GM04503 (cell line): ENCODE measurements at regions not wholly inside any gene's neighbourhood (a gene's known extent, or its start where the extent isn't known, plus 50 kb on each side); places are given as distances from the start of the nearest gene placed in this dataset.

Experiments
- DNase-seq: peaks from one replicate; pipeline ENCODE4 v3.0.0-alpha.2; 2012; ENCODE audit warnings: low read depth

GRCh38 chr4:13316354-13316753 is 167.8 kb downstream of the RAB28 start:
- DNase-seq = no peak

DNA sequence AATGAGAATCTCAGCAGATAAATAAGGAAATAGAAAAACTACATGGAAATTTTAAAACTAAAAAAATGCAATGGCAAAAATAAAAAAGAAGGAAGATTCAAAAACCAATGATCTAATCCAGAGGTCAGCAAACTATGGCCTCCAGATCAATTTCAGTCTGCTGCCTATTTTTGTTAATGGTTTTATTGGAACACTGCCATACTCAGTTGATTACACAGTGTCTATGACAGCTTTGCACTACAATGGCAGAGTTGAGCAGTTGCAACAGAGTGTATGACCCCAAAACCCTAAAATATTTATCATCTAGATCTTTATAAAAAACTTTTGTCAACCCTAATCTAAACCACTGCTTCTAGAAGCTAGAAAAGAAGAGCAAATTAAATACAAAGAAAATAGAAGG is 170.3 kb downstream of the RAB28 start:
- no peak for DNase-seq

DNA sequence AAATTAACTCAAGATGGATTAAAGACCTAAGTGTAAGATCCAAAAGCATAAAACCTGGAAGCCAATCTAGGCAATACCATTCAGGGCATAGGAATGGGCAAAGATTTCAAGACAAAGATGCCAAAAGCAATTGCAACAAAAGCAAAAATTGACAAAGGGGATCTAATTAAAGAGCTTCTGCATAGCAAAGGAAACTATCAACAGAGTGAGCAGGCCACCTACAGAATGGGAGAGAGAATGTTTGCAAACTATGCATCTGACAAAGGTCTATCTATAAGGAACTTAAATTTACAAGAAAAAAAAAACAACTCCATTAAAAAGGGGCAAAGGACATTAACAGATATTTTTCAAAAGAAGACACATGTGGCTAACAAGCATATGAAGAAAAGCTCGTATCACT is 171.9 kb downstream of the RAB28 start:
- DNase-seq = no peak

DNA sequence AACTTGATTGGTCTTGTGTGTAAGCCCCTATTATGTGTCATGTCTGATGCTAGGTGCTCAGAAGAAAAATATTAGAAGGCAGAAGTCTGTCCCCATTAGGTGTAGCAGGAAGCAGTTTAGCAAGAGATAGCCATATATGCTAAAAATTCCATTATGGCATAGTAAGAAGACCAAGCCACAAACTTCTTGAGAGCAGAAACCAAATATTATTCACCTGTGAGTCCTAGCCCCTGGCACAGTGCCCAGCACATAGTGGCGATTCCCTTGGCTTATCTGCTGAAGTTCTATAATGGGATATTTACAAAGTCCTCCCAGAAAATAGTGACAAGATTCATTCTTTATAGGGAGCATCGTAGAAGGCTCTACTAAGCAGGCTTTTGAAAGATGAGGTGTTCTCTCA is 174.4 kb downstream of the RAB28 start:
- DNase-seq = no peak

DNA sequence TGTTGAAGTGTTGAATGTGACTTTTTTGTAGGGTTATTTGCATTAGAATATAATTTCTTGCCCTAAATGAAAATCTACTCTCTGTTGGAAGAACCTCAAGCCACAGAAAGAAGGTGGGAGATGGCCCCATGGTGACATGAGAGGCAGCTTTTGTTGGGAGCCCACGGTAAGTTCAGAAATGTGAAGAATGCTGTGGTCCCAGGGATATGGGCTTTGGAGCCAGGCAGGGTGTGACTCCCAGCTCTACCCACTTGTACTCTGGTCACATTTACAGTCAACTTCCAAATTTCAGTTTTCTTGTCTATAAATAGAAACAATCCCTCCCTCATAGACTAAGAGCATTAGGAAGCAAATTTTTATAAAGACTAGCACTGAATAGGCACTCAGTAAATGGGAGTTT is 177.8 kb downstream of the RAB28 start:
- no peak for DNase-seq

DNA sequence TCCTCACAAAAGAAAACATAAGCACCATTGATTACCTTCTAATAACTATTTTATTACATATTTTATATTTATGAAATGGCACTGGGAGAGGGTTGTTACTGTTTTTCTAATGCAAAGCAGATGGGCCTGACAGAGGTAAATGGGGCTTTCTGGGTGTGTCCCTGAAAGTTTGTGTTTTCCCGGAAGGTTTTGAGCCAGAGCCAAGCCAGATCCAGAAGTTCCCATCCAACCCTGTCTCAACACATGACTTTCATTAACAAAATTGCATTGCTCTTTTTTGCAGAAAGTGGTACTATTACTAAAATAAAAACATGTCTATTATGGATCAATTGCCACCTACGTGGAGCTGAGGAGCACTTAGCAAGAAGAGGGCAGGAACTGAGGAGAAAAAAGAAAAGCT is 181.3 kb downstream of the RAB28 start:
- DNase-seq = no peak

GRCh38 chr4:13299343-13299742 is 184.8 kb downstream of the RAB28 start:
- no peak for DNase-seq

DNA sequence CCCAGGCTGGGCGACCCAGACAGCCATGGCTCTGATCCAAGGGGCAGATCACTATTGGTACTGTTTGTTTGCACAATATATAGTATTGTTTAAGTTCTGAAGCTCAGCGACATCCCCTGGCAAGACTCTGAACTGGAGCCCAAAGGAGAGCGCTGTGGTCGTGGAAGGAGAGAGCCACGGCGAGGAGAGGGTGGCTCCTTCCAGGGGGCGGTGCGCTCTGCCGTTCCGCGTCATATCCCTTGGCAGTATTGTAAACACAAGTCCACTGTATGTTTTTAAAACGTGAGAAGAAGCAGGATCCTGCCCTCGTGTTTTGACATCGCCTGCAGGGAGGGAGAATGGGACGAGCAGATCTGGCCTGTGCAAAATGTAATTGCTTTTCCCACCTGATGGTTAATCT is 185.5 kb downstream of the RAB28 start:
- no peak for DNase-seq

DNA sequence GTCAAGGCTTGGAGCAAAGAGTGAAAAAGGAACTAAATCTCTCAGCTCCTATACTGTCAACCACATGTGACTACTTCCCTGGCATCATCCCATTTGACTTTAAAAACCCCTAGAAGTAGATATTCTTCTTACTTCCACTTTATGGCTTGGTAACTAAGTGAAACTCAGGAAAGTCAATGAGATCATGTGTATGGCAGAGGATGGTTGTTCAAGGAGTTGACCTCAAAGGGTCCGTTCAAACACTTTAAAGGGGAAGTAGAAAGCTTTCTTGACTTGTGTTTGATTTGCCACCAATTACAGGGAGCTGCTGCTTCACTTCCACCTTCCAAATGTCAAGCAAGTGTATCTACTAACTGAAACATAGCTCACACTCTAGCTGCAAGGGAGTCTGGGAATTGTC is 187.2 kb downstream of the RAB28 start:
- DNase-seq = no peak

GRCh38 chr4:13294961-13295605 is 189.1 kb downstream of the RAB28 start:
- no peak for DNase-seq

GRCh38 chr4:13292372-13292771 is 191.8 kb downstream of the RAB28 start:
- DNase-seq = no peak

DNA sequence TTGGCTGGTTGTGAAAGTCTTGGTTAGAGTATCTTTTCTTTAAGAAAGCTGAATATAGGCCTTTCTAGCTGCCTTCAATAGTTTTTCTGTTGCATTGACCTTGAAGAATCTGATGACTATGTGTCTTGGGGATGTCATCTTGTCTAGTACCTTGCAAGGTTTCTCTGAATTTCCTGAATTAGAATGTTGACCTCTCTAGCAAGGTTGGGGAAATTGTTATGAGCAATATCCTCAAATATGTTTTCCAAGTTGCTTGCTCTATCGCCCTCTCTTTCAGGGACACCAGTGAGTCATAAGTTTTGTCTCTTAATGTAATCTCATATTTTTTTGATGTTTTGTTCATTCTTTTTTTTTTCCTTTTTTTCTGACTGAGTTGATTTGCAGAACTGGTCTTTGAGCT is 194.7 kb downstream of the RAB28 start:
- DNase-seq = peak; percentile 12

GRCh38 chr4:13285336-13285735 is 198.8 kb downstream of the RAB28 start:
- DNase-seq = peak; percentile 6

DNA sequence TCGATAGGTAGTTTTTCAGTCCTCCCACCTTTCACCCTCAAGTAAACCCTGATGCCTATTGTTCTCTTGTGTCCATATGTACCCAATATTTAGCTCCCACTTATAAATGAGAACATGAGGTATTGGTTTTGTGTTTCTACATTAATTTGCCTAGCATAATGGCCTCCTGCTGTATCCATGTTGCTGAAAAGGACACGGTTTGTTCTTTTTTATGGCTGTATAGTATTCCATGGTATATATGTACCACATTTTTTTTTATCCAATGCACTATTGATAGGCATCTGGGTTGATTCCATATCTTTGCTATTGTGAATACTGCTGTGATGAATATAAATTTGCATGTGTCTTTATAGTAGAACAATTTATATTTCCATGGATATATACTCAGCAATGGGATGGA is 199.2 kb downstream of the RAB28 start:
- DNase-seq = no peak

DNA sequence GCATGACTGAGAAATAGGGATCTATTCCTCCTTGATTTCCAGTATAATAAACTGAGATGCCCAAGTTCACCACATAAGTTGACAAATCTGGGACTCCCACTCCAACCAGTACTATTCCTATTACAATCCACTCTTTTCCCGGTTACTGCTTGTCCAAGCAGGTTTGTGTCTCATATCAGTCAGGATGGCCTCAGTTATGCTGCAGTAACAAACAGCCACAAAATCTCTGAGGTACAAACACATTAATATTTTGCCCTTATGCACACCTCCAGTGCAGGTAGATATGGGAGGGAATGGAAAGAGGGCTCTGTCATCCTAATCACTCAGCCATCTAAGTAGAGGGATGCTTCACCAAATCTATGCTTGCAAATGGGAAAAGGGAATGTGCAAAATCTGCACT is 207.8 kb downstream of the RAB28 start:
- DNase-seq = no peak

DNA sequence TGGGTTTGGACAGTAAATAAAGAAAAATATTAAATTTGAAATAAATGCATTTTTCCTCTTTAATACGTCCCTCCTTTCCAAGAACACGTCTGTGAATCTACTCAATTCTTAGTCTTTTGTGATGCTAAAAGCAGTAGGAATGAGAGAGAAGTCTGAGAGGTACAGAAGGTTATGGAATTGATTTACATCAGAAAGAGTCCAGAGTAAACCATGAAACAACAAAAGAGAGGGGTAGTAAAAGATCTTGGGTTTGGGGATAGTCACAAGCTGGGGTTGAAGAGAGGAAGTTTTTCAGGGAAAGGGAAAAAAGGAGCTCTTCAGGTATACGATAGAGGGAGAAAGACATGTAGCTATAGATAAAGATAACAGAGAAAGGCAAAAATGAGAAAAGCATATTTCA is 215.4 kb downstream of the RAB28 start:
- DNase-seq = no peak

DNA sequence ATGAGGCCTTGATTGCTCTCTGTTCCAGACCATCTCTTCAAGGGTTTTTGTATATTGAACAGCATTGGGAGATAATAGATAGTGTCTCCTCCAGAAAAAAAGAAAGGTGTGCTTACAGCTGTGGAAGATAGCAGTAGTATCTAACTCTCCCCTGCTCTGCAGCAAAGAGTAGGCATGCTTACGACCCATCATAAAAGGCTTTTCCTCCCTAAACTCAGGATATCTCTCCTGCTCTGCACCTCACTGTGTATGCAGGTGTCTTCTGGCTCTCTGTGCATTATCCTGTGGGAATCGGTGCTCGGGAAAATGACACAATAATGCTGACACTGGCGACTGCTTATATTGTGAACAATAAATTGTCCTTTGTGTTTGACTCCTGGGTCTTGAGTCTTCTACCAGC is 216.0 kb downstream of the RAB28 start:
- DNase-seq = no peak

GRCh38 chr4:13267091-13267490 is 217.0 kb downstream of the RAB28 start:
- no peak for DNase-seq

- DNase-seq = no peak
These were observed 217.5 kb downstream of the RAB28 start for GRCh38 chr4:13266687-13267086.

DNA sequence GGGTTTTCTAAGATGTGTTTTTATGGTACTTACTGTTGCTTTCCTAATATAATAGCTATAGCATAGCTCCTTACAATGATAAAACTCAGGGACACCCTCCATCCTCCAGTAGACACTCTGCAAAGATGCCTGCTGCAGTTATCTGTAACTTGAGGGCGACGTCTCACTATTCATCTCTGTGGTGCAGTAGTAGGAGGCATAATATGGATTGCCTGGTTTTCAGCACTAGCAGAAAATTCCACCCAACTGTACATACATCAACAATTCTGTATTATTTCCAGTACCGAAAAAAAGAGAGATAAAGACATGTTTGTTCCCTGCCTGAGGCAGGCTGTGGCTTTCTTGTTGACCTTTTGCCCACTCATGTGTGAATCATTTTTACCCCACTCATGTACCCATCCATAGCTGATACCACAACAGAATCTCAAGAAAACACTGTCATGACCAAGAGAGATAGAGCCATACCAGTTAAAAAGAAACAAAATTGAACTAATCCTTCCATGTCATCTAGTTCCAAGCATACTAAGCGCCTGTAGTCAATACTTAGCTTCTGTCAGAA is 220.1 kb downstream of the RAB28 start:
- no peak for DNase-seq

DNA sequence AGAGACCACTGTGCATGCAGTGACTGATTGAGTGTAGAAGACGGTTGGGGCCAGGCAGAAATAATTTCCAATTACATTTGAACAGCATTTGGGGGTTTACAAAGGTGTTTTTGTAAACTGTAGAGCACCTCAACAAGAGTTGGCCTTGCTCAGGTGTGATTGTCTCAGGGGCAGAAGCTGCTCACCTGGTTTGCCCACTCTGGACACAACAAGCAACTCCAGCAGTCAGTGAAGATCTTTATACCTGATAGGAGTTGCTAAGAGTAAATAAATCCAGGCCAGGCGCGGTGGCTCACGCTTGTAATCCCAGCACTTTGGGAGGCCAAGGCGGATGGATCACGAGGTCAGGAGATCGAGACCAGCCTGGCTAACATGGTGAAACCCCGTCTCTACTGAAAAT is 221.3 kb downstream of the RAB28 start:
- no peak for DNase-seq

DNA sequence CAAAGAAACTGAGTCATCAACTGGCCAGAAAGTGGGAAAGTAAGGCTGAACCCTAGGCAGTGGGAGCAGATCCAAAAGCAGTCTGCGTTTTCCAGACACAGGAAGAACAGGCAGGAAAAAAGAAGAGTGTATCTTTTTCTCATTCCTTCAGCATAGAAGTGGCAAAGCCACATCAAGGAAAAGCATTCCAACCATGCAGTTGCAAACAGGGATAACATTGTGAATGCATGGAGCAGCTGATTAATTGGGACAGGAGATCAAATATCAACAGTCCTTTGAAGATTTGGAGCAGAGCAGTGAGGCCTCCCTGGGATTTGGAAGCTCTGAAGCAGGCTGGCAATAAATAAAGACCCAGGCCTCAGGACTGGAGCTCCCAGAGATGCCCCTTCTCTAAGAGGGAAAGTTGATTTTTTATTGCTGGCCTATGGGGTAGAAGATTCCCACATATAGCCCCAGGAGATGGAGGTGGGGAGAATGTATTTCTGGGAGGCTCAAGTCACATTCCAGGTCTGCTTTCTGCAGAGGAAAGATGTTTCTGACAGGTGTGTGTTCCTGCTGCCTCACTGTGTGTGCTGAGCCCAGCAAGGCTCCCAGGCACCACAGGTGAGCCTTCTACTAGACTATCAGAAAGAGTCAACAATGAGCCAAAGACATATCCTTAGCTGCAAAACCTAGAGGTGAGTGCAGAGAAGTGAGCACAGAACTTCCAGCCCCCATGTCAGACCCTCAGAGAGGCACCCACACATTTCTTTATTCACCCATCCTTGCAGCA is 222.5 kb downstream of the RAB28 start:
- DNase-seq = no peak

DNA sequence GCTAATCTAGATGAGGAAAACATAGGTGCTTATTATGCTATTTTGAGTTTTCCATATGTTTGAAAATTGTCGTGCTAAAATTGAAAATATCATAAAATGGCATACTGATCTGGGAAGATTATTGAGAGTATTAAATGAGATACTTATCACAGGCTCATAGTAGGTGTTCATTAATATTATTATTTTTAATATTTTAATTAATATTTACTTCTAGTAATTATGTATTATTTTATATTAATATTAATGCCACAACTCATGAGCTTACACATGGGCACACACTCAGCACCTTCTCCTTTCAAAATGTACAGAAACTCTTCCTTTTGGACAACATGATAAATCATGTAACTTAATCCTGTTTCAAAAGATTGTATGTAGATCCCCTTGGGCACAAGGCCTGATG is 223.6 kb downstream of the RAB28 start:
- DNase-seq = no peak

DNA sequence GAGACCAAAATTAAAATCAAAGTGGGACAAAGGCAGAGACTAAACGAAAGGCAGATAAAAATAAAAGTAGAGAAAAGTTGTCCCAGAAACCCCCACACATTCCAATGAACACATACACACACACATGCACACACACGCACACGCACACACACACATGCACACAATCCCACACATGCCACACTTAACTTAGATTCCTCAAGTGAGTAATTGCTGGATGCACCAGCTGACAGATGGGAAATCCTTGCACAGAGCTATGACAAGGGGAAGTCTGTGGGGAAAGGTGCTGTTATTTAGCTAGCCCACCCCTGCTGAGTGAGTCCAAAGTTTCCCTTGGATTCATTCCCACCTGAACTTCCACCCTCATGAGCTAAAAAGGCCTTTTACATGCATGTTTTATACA is 233.9 kb downstream of the RAB28 start:
- no peak for DNase-seq
